ENCODE measurements at regions not wholly inside any gene's neighbourhood (a gene's known extent, or its start where the extent isn't known, plus 50 kb on each side); places are given as distances from the start of the nearest gene placed in this dataset.

- DNase-seq (ENCODE audit: extremely low spot score, unreplicated experiment) = no peak
- Mint-ChIP-seq H3K27ac (no peak overlapping the region), H3K4me1 (ENCODE audit: unreplicated experiment) (peaks cover 25% of the 10 kb centered on the region), H3K9me3 (no peaks in the 10 kb centered on the region), H3K27me3 (no peaks in the 10 kb centered on the region), H3K4me3 (no peak overlapping the region), H3K36me3 (no peaks in the 10 kb centered on the region)
- TF ChIP-seq CTCF (conservative IDR thresholded peaks at IDR 0.05) = no peak
These were observed 413.7 kb downstream of the PDCD6IP start for GRCh38 chr3:34212175-34212574.

- Mint-ChIP-seq H3K27ac (peak overlapping the region; percentile 72), H3K4me3 (no peak overlapping the region), H3K36me3 (no peaks in the 10 kb centered on the region), H3K27me3 (no peaks in the 10 kb centered on the region), H3K4me1 (ENCODE audit: unreplicated experiment) (peaks cover 25% of the 10 kb centered on the region), H3K9me3 (no peaks in the 10 kb centered on the region)
- TF ChIP-seq CTCF (conservative IDR thresholded peaks at IDR 0.05) = no peak
- no peak for DNase-seq (ENCODE audit: extremely low spot score, unreplicated experiment)
These were observed 414.2 kb downstream of the PDCD6IP start for GRCh38 chr3:34212656-34213055.

GRCh38 chr3:34213478-34213877, 415.0 kb downstream of the PDCD6IP start:
- TF ChIP-seq CTCF (conservative IDR thresholded peaks at IDR 0.05) = no peak
- H3K4me3 Mint-ChIP-seq = no peak overlapping the region
- peaks cover 28% of the 10 kb centered on the region for H3K4me1 Mint-ChIP-seq (ENCODE audit: unreplicated experiment)

GRCh38 chr3:34216711-34217335, 418.4 kb downstream of the PDCD6IP start:
- no peak for DNase-seq (ENCODE audit: extremely low spot score, unreplicated experiment)
- no peaks in the 10 kb centered on the region for H3K36me3 Mint-ChIP-seq
- no peak overlapping the region for H3K27ac Mint-ChIP-seq
- TF ChIP-seq CTCF (conservative IDR thresholded peaks at IDR 0.05) = no peak
- peaks cover 23% of the 10 kb centered on the region for H3K4me1 Mint-ChIP-seq (ENCODE audit: unreplicated experiment)
- no peak overlapping the region for H3K4me3 Mint-ChIP-seq
- H3K9me3 Mint-ChIP-seq = no peaks in the 10 kb centered on the region
- H3K27me3 Mint-ChIP-seq = no peaks in the 10 kb centered on the region

More at GRCh38 chr3:34213478-34213877, 415.0 kb downstream of the PDCD6IP start:
- Mint-ChIP-seq H3K27me3 (no peaks in the 10 kb centered on the region), H3K27ac (peak overlapping the region; percentile 72), H3K36me3 (no peaks in the 10 kb centered on the region), H3K9me3 (no peaks in the 10 kb centered on the region)
- DNase-seq (ENCODE audit: extremely low spot score, unreplicated experiment) = no peak

GRCh38 chr3:34218706-34219385, 420.4 kb downstream of the PDCD6IP start:
- H3K36me3 Mint-ChIP-seq = no peaks in the 10 kb centered on the region
- TF ChIP-seq CTCF (conservative IDR thresholded peaks at IDR 0.05) = no peak
- H3K4me3 Mint-ChIP-seq = no peak overlapping the region
- peaks cover 4% of the 10 kb centered on the region for H3K27me3 Mint-ChIP-seq
- H3K4me1 Mint-ChIP-seq (ENCODE audit: unreplicated experiment) = peaks cover 3% of the 10 kb centered on the region
- H3K9me3 Mint-ChIP-seq = no peaks in the 10 kb centered on the region
- no peak overlapping the region for H3K27ac Mint-ChIP-seq
- no peak for DNase-seq (ENCODE audit: extremely low spot score, unreplicated experiment)

Measured in type B pancreatic cell (in vitro differentiated cells).